ENCODE measurements at regions not wholly inside any gene's neighbourhood (a gene's known extent, or its start where the extent isn't known, plus 50 kb on each side); places are given as distances from the start of the nearest gene placed in this dataset.

DNA sequence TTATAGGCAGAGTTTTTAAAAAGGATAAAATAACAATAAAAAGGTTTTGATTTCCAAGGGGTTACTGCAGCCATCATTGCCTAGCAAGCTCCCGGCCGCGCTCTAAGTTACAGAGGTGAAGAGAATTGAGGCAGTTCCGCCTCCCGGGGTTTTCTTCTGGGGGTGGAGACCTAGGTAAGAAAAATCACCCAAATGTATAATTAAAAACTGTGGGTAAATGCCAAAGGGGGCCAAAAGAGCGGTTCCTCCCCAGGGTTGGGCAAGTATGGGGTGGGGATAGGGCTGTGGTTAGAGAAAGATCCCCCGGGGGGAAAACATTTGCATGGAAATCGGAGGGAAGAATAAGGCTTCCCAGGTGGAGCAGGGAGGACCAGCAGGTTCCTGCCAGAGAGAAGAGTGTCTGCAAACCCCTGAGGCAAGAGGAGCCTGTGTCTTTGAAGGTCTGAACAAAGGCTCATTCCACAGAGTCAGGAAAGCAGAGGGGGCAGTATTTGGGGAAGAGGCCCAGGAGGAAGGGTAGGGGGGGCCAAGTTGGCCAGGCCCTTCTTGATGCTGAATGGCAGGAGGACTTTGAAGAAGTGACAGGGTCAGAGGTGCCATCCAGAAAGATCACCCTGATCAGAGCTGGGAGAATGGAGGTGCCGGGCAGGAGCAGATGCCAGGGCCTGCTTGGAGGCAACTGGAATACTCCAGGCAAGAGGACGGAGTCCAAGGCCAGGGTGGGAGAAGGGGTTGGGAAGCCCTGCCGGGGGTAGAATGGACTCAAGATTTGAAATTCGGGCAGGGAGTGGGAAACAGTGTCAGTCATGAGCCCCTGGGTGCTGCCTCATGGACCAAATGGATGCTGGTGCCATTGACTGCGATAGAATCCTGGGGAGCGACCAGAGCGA, 152.9 kb upstream of the RGMA start:
- no peak overlapping the region for H3K4me3 ChIP-seq (ENCODE audit: low read length)
- H3K4ac ChIP-seq (ENCODE audit: low read depth, low read length), result no peak overlapping the region
- no peaks in the 10 kb centered on the region for H3K27me3 ChIP-seq (ENCODE audit: insufficient read depth, low read length, poor library complexity)
- no peak overlapping the region for H2AK5ac ChIP-seq (ENCODE audit: low read length)
- H2BK15ac ChIP-seq (replicated peaks; ENCODE audit: low read depth), result no peak overlapping the region
- no peak overlapping the region for H3K18ac ChIP-seq (ENCODE audit: low read length)
- H3K79me2 ChIP-seq (ENCODE audit: control insufficient read depth, insufficient read depth, low read length), result no peaks in the 10 kb centered on the region
- peak; percentile 89 for DNase-seq
- H3K23ac ChIP-seq (ENCODE audit: low read length), result no peak overlapping the region
- peaks cover 2% of the 10 kb centered on the region for H3K4me1 ChIP-seq (ENCODE audit: control insufficient read depth, low read depth, low read length)
- H3K4me2 ChIP-seq (ENCODE audit: low read length), result no peak overlapping the region
- no peaks in the 10 kb centered on the region for H3K36me3 ChIP-seq (ENCODE audit: control insufficient read depth, insufficient read depth, low read length)
- no peak overlapping the region for H3K9ac ChIP-seq (ENCODE audit: low read length)
- no peaks in the 10 kb centered on the region for H3K79me1 ChIP-seq (ENCODE audit: low read length)
- no peak overlapping the region for H3K56ac ChIP-seq (ENCODE audit: low read length)
- no peak overlapping the region for H4K5ac ChIP-seq (ENCODE audit: low read length)
- no peak overlapping the region for H4K8ac ChIP-seq (ENCODE audit: low read depth, low read length)
- H3K27ac ChIP-seq (ENCODE audit: low read depth, low read length), result no peak overlapping the region
- no CpG with 5 or more reads among the region's 15 CpGs for WGBS (ENCODE audit: extremely low coverage, insufficient coverage, low lambda C conversion rate)
- no peak overlapping the region for H2BK120ac ChIP-seq (ENCODE audit: low read depth, low read length)
- no peak overlapping the region for H2BK5ac ChIP-seq (ENCODE audit: low read length)

DNA sequence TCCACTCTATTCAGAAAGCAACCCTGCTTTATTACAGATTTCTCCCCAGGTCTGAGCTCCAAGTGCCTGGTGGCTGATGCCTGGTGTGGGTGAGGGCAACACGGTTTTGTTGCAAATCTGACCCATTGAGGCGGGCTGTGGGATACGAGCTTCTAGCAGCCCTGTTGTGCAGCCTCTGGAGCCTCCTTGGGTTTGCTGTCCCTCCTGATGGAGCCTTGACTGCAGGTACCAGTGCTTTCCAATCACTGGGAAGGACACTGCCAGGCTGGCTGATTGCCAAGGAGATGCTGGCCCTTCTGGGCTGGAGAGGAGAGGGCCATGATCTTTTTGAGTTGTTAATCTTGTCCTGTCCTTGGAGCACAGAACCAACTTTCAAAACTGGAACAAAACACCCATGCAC, 151.0 kb upstream of the RGMA start:
- Histone ChIP-seq H3K4me2 (ENCODE audit: low read length) (no peak overlapping the region), H2BK5ac (ENCODE audit: low read length) (no peak overlapping the region), H3K4ac (ENCODE audit: low read depth, low read length) (no peak overlapping the region), H3K56ac (ENCODE audit: low read length) (no peak overlapping the region), H3K9ac (ENCODE audit: low read length) (no peak overlapping the region), H2BK120ac (ENCODE audit: low read depth, low read length) (no peak overlapping the region), H3K36me3 (ENCODE audit: control insufficient read depth, insufficient read depth, low read length) (no peaks in the 10 kb centered on the region), H3K4me1 (ENCODE audit: control insufficient read depth, low read depth, low read length) (peaks cover 2% of the 10 kb centered on the region), H2AK5ac (ENCODE audit: low read length) (no peak overlapping the region), H3K27ac (ENCODE audit: low read depth, low read length) (no peak overlapping the region), H3K18ac (ENCODE audit: low read length) (no peak overlapping the region), H3K79me2 (ENCODE audit: control insufficient read depth, insufficient read depth, low read length) (no peaks in the 10 kb centered on the region), H2BK15ac (replicated peaks; ENCODE audit: low read depth) (no peak overlapping the region), H3K4me3 (ENCODE audit: low read length) (no peak overlapping the region), H3K23ac (ENCODE audit: low read length) (no peak overlapping the region), H4K5ac (ENCODE audit: low read length) (no peak overlapping the region), H4K8ac (ENCODE audit: low read depth, low read length) (no peak overlapping the region), H3K27me3 (ENCODE audit: insufficient read depth, low read length, poor library complexity) (no peaks in the 10 kb centered on the region), H3K79me1 (ENCODE audit: low read length) (no peaks in the 10 kb centered on the region)
- WGBS (ENCODE audit: extremely low coverage, insufficient coverage, low lambda C conversion rate), result no CpG with 5 or more reads among the region's 3 CpGs
- DNase-seq, result no peak

DNA sequence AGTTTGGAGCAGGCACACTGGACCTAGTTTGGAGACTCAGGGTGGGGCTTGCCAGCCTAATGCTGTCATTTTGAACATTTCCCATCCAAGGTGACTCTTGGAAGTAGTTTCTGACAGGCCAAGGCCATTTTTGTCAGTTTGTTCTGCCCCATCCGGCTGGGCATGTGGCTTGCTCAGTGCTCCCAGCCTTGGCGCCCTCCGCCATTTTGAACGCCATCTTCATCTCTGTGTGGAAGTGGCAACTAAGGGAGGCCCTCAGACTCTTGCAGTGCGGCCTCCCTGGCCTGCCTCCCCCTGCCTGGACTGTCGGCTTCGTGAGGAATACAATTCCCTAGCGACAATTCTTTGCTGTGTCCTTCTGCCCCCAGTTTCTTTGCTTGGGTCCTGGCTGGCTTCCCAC, 150.6 kb upstream of the RGMA start:
- Histone ChIP-seq H3K4me1 (ENCODE audit: control insufficient read depth, low read depth, low read length) (peaks cover 2% of the 10 kb centered on the region), H3K4me2 (ENCODE audit: low read length) (no peak overlapping the region), H2BK120ac (ENCODE audit: low read depth, low read length) (no peak overlapping the region), H3K36me3 (ENCODE audit: control insufficient read depth, insufficient read depth, low read length) (no peaks in the 10 kb centered on the region), H3K27me3 (ENCODE audit: insufficient read depth, low read length, poor library complexity) (no peaks in the 10 kb centered on the region), H3K79me1 (ENCODE audit: low read length) (no peaks in the 10 kb centered on the region), H3K18ac (ENCODE audit: low read length) (no peak overlapping the region), H3K79me2 (ENCODE audit: control insufficient read depth, insufficient read depth, low read length) (no peaks in the 10 kb centered on the region), H3K23ac (ENCODE audit: low read length) (no peak overlapping the region), H4K8ac (ENCODE audit: low read depth, low read length) (no peak overlapping the region), H3K9ac (ENCODE audit: low read length) (no peak overlapping the region), H3K27ac (ENCODE audit: low read depth, low read length) (no peak overlapping the region), H4K5ac (ENCODE audit: low read length) (no peak overlapping the region), H3K56ac (ENCODE audit: low read length) (no peak overlapping the region), H3K4ac (ENCODE audit: low read depth, low read length) (no peak overlapping the region), H2AK5ac (ENCODE audit: low read length) (no peak overlapping the region), H3K4me3 (ENCODE audit: low read length) (no peak overlapping the region), H2BK5ac (ENCODE audit: low read length) (no peak overlapping the region), H2BK15ac (replicated peaks; ENCODE audit: low read depth) (no peak overlapping the region)
- DNase-seq, result no peak
- WGBS (ENCODE audit: extremely low coverage, insufficient coverage, low lambda C conversion rate), result no CpG with 5 or more reads among the region's 8 CpGs

DNA sequence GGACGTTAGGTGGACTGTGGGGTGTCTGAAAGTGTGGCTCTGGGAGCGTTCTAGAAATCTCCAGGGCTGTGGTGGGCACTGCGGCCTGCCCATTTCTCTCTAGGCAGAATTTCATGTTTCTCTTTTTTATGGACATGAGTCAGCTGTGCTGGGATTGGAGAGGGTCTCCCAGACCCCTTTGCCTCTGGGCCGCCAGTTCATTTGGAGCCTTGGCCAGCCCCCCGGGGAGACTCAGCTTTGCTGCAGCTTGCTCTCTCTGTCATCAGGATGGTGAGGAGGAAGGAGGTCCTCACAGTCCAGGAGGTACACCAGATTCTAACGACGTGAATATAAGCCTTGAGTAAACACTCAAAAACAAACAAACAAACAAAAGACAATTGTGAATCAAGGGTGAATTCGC, 149.6 kb upstream of the RGMA start:
- H2BK15ac ChIP-seq (replicated peaks; ENCODE audit: low read depth), result no peak overlapping the region
- peaks cover 2% of the 10 kb centered on the region for H3K4me1 ChIP-seq (ENCODE audit: control insufficient read depth, low read depth, low read length)
- no peak overlapping the region for H2BK120ac ChIP-seq (ENCODE audit: low read depth, low read length)
- H3K9ac ChIP-seq (ENCODE audit: low read length), result no peak overlapping the region
- no peak overlapping the region for H3K4ac ChIP-seq (ENCODE audit: low read depth, low read length)
- H3K4me2 ChIP-seq (ENCODE audit: low read length), result no peak overlapping the region
- no peak overlapping the region for H4K5ac ChIP-seq (ENCODE audit: low read length)
- H3K23ac ChIP-seq (ENCODE audit: low read length), result no peak overlapping the region
- H3K18ac ChIP-seq (ENCODE audit: low read length), result no peak overlapping the region
- no peaks in the 10 kb centered on the region for H3K79me2 ChIP-seq (ENCODE audit: control insufficient read depth, insufficient read depth, low read length)
- no peak overlapping the region for H2AK5ac ChIP-seq (ENCODE audit: low read length)
- no peaks in the 10 kb centered on the region for H3K36me3 ChIP-seq (ENCODE audit: control insufficient read depth, insufficient read depth, low read length)
- H3K56ac ChIP-seq (ENCODE audit: low read length), result no peak overlapping the region
- no peak overlapping the region for H3K4me3 ChIP-seq (ENCODE audit: low read length)
- no peaks in the 10 kb centered on the region for H3K79me1 ChIP-seq (ENCODE audit: low read length)
- no CpG with 5 or more reads among the region's 8 CpGs for WGBS (ENCODE audit: extremely low coverage, insufficient coverage, low lambda C conversion rate)
- no peak overlapping the region for H2BK5ac ChIP-seq (ENCODE audit: low read length)
- H4K8ac ChIP-seq (ENCODE audit: low read depth, low read length), result no peak overlapping the region
- no peaks in the 10 kb centered on the region for H3K27me3 ChIP-seq (ENCODE audit: insufficient read depth, low read length, poor library complexity)
- no peak overlapping the region for H3K27ac ChIP-seq (ENCODE audit: low read depth, low read length)
- DNase-seq, result no peak

DNA sequence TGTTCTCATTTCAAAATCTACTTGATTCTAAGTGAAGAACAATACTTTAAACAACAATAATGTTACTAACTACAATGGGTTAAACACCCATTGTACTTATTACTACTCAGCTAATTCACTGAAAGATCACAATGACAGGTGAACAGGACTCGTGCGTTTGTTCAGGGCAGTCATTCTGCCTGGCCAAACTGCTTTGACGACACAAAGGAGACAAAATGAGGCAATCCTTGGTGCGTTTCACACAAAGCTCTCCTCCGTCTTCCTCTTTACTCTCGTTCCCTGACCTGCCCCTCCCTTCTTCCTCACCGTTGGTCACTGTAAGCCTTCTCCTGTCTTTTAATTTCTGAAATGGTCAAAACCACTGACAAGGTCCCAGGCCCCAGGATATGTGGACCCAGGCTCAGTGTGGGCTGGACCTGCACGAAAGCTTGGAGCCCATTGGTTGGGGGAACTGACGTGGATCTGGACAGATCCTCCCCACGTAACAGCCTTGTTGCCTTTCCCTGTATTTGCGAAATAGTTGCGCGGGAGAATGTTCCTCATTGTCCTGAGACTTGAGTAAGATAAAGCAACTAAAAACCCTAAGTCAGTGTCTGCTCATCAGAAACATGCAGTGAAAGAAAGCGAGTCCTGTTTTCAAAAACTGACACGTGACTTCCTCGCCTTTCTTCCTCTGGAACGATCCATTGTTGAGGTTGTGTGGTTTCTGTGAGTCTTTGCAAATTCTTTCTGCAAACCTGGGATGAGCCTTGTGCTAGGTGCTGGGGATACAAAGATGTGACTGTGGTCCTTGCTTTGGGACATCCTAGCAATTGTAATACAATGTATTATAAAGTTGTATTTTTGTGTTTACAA, 147.1 kb upstream of the RGMA start:
- Histone ChIP-seq H4K8ac (ENCODE audit: low read depth, low read length) (no peak overlapping the region), H3K36me3 (ENCODE audit: control insufficient read depth, insufficient read depth, low read length) (no peaks in the 10 kb centered on the region), H3K79me2 (ENCODE audit: control insufficient read depth, insufficient read depth, low read length) (no peaks in the 10 kb centered on the region), H4K5ac (ENCODE audit: low read length) (no peak overlapping the region), H3K9ac (ENCODE audit: low read length) (no peak overlapping the region), H3K27ac (ENCODE audit: low read depth, low read length) (no peak overlapping the region), H3K18ac (ENCODE audit: low read length) (no peak overlapping the region), H2BK5ac (ENCODE audit: low read length) (no peak overlapping the region), H2AK5ac (ENCODE audit: low read length) (no peak overlapping the region), H3K27me3 (ENCODE audit: insufficient read depth, low read length, poor library complexity) (no peaks in the 10 kb centered on the region), H3K4me1 (ENCODE audit: control insufficient read depth, low read depth, low read length) (peaks cover 2% of the 10 kb centered on the region), H3K23ac (ENCODE audit: low read length) (no peak overlapping the region), H2BK15ac (replicated peaks; ENCODE audit: low read depth) (no peak overlapping the region), H3K4me3 (ENCODE audit: low read length) (no peak overlapping the region), H3K4me2 (ENCODE audit: low read length) (no peak overlapping the region), H3K79me1 (ENCODE audit: low read length) (no peaks in the 10 kb centered on the region), H3K56ac (ENCODE audit: low read length) (no peak overlapping the region), H2BK120ac (ENCODE audit: low read depth, low read length) (no peak overlapping the region), H3K4ac (ENCODE audit: low read depth, low read length) (no peak overlapping the region)
- no peak for DNase-seq
- no CpG with 5 or more reads among the region's 17 CpGs for WGBS (ENCODE audit: extremely low coverage, insufficient coverage, low lambda C conversion rate)
